D721Med (cell line): ENCODE measurements at regions not wholly inside any gene's neighbourhood (a gene's known extent, or its start where the extent isn't known, plus 50 kb on each side); places are given as distances from the start of the nearest gene placed in this dataset.

Source experiments
- DNase-seq: peaks from one replicate; pipeline ENCODE4 v3.0.0; 2011; ENCODE audit warnings: low spot score; ENCODE audit not compliant: insufficient read length
- FAIRE-seq: peaks from 2 replicates; lab custom pipeline; 2011; peaks lifted over from hg19 to GRCh38; lab: Jason Lieb, UNC
- TF ChIP-seq, protein P1 (sequence below): IDR thresholded peaks from 2 replicates; pipeline ENCODE4 v1.5.1; 2012; ENCODE audit warnings: mild to moderate bottlenecking, control low read depth; ENCODE audit not compliant: insufficient read depth; ENCODE audit errors: missing control alignments

DNA sequence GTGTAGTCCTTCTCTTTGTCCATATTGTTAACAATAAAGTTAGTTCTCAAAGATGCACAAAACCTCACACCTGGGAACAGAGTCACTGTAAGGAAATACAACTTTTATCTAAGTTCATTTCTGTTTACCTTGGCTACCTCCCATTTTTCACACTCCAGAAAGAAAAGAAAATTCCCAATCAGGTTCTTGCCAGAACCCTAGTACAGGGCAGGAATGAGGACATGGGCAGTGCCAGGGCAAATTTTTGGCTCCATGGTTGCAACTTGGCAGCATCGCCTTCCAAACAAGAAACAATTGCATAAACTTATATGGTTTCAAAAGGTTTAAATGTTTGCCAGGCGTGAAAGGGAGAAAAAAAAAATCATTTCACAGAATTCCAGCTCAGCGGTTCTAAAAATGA, 296.3 kb upstream of the PRKD1 start:
- DNase-seq (no peak), FAIRE-seq (no peak)
- TF ChIP-seq, protein P1, sequence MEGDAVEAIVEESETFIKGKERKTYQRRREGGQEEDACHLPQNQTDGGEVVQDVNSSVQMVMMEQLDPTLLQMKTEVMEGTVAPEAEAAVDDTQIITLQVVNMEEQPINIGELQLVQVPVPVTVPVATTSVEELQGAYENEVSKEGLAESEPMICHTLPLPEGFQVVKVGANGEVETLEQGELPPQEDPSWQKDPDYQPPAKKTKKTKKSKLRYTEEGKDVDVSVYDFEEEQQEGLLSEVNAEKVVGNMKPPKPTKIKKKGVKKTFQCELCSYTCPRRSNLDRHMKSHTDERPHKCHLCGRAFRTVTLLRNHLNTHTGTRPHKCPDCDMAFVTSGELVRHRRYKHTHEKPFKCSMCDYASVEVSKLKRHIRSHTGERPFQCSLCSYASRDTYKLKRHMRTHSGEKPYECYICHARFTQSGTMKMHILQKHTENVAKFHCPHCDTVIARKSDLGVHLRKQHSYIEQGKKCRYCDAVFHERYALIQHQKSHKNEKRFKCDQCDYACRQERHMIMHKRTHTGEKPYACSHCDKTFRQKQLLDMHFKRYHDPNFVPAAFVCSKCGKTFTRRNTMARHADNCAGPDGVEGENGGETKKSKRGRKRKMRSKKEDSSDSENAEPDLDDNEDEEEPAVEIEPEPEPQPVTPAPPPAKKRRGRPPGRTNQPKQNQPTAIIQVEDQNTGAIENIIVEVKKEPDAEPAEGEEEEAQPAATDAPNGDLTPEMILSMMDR: no peak

DNA sequence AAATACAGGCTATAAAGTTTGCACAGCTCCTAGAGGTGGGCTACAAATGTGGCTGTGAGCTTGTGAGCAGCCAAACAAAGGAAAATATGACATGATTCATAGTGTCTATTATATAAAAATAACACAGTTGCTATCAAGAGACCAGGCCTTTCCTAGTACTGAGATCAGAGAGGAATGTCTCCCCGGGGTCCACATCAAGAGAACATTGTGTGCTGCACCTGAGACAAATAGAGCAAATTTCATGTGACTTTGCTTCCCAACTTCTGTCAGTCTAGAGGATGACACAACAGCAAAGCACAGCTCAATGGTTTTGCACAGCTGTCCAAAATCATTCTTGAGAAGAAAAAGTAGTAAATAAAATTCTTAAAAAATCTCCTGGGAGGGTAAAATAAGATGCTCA, 297.5 kb upstream of the PRKD1 start:
- DNase-seq (no peak), FAIRE-seq (no peak)
- TF ChIP-seq, protein P1: no peak

DNA sequence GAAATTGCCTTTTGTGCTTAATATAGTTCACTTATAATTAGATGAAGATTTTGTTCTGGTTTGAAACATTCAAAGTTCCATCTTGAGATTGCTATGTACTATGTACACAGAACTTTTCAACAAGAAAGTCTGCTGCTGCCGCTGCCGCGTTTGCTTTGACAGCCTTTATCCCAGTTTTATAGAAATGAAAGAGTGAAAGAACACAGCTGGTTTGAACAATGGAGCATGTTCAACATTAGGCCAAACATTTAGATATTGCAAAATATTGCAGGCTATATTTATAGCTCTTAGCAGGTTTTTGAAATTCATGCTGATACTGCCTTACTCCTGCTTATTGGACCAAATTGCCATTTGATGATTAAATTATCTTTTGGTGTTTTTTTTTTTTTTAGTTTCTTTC, 299.8 kb upstream of the PRKD1 start:
- TF ChIP-seq, protein P1: no peak
- FAIRE-seq: no peak
- no peak for DNase-seq

DNA sequence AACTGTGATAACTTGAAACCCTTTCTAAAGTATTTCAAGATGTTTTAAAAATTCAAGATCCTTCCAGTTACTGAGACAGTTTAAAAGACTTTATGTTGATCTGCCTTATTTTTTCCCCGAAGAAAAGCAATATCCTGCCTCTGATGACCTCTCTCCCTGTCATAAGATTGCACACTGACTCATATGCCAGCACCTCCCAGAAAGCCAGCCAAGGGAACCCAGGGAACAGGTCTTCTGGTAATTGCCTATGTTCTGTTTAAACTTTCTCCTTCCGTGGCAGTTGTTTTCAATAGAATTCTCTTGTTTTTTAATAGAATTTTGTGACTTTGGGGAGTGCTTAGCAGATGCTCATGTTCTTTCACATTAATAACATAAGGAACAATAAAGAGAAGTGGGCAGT, 300.2 kb upstream of the PRKD1 start:
- TF ChIP-seq, protein P1: no peak
- DNase-seq: no peak
- no peak for FAIRE-seq

DNA sequence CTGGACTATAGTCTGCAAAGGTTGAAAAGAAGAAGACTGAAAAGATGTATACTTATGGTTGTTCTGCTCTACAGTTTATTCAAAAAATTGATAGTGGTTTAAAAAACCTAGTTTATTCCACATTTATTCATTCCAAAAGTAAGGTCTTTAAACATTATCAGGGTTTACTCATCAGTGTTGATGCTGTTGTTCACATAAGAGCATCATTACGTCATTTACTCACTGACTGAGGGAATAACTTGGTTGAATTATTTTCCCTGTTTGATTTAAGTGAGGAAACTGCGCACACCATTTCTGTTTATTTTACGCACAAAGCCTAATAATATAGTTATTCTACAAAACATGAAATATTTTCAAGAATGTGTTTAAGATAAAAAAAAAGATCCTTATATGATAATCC, 303.1 kb upstream of the PRKD1 start:
- FAIRE-seq (no peak), DNase-seq (no peak)
- TF ChIP-seq, protein P1: no peak

DNA sequence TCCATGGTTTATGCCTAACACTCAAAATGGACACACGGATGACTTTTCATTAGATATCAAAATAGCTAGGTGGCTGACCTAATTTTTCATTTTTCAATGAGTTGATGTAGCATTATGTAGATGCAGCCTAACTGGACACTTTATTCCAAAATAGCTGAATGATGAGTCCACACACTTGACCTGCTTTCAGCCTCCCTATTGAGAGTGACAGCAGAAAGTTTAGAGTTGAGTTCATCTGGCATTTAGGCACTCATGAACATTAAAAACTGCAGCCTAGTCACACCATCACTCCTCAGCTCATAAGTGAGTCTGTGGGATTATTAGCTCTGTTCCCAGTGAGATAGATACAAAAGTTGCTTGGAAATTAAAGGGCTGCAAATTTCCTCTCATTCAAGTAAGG, 307.3 kb upstream of the PRKD1 start:
- TF ChIP-seq, protein P1: no peak
- DNase-seq (no peak), FAIRE-seq (no peak)

DNA sequence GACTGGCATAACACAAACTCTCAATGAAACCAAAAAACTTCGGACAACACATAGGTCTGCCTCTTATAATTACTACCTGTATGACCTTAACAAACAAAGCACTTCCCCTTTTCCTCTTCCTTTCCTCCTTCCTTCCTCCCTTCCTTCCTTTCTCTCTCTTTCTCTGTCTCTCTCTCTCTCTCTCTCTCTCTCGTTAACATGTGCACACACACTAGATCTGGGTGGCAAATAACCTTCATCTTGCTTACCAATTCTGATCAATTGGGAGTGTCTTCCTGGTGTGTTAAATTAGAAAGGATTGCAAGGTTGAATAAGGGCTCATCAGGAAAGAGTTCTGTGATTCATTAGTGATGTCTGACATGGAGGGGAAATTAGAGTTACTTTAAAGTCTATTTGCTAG, 307.8 kb upstream of the PRKD1 start:
- DNase-seq (no peak), FAIRE-seq (no peak)
- TF ChIP-seq, protein P1: no peak
